HL-60 (cell line): ENCODE measurements at regions not wholly inside any gene's neighbourhood (a gene's known extent, or its start where the extent isn't known, plus 50 kb on each side); places are given as distances from the start of the nearest gene placed in this dataset.

Experiments used
- CTCF ChIP-seq: IDR thresholded peaks from one replicate; pipeline ENCODE4 v1.5.1; 2011; ENCODE audit warnings: low read length, control low read depth, inconsistent platforms; ENCODE audit not compliant: insufficient read depth
- POLR2AphosphoS5 ChIP-seq: IDR thresholded peaks from 2 replicates; pipeline ENCODE4 v1.6.1; 2012; ENCODE audit warnings: low read depth
- REST ChIP-seq: IDR thresholded peaks from 2 replicates; pipeline ENCODE4 v1.6.1; 2012; ENCODE audit warnings: low read depth; ENCODE audit not compliant: insufficient replicate concordance

DNA sequence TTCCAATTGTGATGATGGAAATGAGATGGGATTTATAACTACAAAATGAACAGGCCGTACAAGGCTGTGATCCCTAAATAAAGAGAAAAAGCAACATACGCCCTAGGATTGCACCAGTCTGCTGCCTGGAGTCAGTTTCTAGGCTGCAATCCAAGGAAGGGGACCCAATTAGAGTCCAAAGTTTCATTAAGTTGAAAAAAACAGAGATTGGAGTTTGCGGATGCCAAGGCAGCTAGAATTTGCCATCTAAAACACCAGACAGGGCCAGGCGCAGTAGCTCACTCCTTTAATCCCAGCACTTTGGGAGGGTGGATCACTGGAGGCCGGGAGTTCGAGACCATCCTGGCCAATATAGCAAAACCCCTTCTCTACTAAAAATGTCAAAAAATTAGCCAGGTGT lies 661.0 kb downstream of the RPS29 start:
- TF ChIP-seq CTCF = no peak
- TF ChIP-seq POLR2AphosphoS5 = no peak
- no peak for TF ChIP-seq REST
